ENCODE measurements at regions not wholly inside any gene's neighbourhood (a gene's known extent, or its start where the extent isn't known, plus 50 kb on each side); places are given as distances from the start of the nearest gene placed in this dataset.

DNA sequence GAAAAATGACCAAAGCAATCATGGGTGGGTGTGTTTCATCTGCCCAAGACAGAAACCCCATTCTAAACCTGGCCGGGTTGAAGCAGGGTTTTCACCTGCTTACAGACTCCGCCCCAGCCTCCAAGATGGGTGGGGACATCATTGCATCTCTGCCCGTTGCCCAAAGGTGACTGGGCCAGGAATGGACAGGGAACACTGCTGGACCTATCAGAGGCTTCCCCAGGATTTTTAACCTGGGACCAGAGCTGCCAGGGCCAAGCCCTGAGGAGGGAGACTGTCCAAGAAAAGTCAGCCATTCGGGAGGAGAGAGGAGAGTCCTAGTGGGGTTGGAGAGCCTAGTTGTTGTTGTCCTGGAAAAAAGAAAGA, 109.7 kb upstream of the ALDH1A3 start:
- Histone ChIP-seq H2AFZ (no peak overlapping the region), H3K4me3 (no peak overlapping the region), H3K36me3 (ENCODE audit: insufficient read depth) (no peaks in the 10 kb centered on the region), H3K4me2 (no peak overlapping the region), H4K20me1 (replicated peaks; ENCODE audit: insufficient read depth) (no peaks in the 10 kb centered on the region), H3K9me2 (ENCODE audit: insufficient read depth) (no peaks in the 10 kb centered on the region), H3K27me3 (ENCODE audit: insufficient read depth) (no peaks in the 10 kb centered on the region), H3K79me2 (replicated peaks; ENCODE audit: insufficient read depth) (no peaks in the 10 kb centered on the region), H3K4me1 (ENCODE audit: insufficient read depth) (peaks cover 11% of the 10 kb centered on the region), H3F3A (replicated peaks; ENCODE audit: low read depth) (no peaks in the 10 kb centered on the region), H3K27ac (ENCODE audit: low read depth) (no peak overlapping the region)
- Mint-ChIP-seq H3K4me1 (peaks cover 16% of the 10 kb centered on the region), H3K36me3 (ENCODE audit: low read depth) (peaks cover 4% of the 10 kb centered on the region; the same call in 1 of the 3 replicates), H3K4me3 (no peak overlapping the region), H3K27me3 (ENCODE audit: insufficient read depth, low read depth, poor library complexity) (peaks cover 3% of the 10 kb centered on the region), H3K27ac (no peak overlapping the region), H3K9me3 (peaks cover 4% of the 10 kb centered on the region; the same call in 2 of the 3 replicates)
- no peak for ATAC-seq
- no peak for DNase-seq (ENCODE audit: low spot score)
- TF ChIP-seq POLR2AphosphoS5 (IDR thresholded peaks at IDR 0.05; ENCODE audit: low read depth) (no peak), ZNF331 (CRISPR knock-in tag; IDR thresholded peaks at IDR 0.05; ENCODE audit: low read depth) (no peak), JUNB (IDR thresholded peaks at IDR 0.05; ENCODE audit: unreplicated experiment) (no peak), STAT1 (IDR thresholded peaks at IDR 0.05; ENCODE audit: unreplicated experiment) (no peak), EZH2 (IDR thresholded peaks at IDR 0.05; ENCODE audit: low read depth, unreplicated experiment) (no peak), ZNF114 (CRISPR knock-in tag; IDR thresholded peaks at IDR 0.05) (no peak), NANOG (IDR thresholded peaks at IDR 0.05; ENCODE audit: borderline replicate concordance) (no peak), EZH2phosphoT487 (IDR thresholded peaks at IDR 0.05; ENCODE audit: unreplicated experiment) (no peak), CREB1 (CRISPR knock-in tag; IDR thresholded peaks at IDR 0.05; ENCODE audit: low read depth) (no peak)
- TF ChIP-seq, protein P1, sequence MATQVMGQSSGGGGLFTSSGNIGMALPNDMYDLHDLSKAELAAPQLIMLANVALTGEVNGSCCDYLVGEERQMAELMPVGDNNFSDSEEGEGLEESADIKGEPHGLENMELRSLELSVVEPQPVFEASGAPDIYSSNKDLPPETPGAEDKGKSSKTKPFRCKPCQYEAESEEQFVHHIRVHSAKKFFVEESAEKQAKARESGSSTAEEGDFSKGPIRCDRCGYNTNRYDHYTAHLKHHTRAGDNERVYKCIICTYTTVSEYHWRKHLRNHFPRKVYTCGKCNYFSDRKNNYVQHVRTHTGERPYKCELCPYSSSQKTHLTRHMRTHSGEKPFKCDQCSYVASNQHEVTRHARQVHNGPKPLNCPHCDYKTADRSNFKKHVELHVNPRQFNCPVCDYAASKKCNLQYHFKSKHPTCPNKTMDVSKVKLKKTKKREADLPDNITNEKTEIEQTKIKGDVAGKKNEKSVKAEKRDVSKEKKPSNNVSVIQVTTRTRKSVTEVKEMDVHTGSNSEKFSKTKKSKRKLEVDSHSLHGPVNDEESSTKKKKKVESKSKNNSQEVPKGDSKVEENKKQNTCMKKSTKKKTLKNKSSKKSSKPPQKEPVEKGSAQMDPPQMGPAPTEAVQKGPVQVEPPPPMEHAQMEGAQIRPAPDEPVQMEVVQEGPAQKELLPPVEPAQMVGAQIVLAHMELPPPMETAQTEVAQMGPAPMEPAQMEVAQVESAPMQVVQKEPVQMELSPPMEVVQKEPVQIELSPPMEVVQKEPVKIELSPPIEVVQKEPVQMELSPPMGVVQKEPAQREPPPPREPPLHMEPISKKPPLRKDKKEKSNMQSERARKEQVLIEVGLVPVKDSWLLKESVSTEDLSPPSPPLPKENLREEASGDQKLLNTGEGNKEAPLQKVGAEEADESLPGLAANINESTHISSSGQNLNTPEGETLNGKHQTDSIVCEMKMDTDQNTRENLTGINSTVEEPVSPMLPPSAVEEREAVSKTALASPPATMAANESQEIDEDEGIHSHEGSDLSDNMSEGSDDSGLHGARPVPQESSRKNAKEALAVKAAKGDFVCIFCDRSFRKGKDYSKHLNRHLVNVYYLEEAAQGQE (IDR thresholded peaks at IDR 0.05; ENCODE audit: unreplicated experiment): no peak
- TF ChIP-seq, protein P2, sequence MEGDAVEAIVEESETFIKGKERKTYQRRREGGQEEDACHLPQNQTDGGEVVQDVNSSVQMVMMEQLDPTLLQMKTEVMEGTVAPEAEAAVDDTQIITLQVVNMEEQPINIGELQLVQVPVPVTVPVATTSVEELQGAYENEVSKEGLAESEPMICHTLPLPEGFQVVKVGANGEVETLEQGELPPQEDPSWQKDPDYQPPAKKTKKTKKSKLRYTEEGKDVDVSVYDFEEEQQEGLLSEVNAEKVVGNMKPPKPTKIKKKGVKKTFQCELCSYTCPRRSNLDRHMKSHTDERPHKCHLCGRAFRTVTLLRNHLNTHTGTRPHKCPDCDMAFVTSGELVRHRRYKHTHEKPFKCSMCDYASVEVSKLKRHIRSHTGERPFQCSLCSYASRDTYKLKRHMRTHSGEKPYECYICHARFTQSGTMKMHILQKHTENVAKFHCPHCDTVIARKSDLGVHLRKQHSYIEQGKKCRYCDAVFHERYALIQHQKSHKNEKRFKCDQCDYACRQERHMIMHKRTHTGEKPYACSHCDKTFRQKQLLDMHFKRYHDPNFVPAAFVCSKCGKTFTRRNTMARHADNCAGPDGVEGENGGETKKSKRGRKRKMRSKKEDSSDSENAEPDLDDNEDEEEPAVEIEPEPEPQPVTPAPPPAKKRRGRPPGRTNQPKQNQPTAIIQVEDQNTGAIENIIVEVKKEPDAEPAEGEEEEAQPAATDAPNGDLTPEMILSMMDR (conservative IDR thresholded peaks at IDR 0.05; ENCODE audit: low read depth in 2 of 2): no peak
- TF ChIP-seq, protein P3, sequence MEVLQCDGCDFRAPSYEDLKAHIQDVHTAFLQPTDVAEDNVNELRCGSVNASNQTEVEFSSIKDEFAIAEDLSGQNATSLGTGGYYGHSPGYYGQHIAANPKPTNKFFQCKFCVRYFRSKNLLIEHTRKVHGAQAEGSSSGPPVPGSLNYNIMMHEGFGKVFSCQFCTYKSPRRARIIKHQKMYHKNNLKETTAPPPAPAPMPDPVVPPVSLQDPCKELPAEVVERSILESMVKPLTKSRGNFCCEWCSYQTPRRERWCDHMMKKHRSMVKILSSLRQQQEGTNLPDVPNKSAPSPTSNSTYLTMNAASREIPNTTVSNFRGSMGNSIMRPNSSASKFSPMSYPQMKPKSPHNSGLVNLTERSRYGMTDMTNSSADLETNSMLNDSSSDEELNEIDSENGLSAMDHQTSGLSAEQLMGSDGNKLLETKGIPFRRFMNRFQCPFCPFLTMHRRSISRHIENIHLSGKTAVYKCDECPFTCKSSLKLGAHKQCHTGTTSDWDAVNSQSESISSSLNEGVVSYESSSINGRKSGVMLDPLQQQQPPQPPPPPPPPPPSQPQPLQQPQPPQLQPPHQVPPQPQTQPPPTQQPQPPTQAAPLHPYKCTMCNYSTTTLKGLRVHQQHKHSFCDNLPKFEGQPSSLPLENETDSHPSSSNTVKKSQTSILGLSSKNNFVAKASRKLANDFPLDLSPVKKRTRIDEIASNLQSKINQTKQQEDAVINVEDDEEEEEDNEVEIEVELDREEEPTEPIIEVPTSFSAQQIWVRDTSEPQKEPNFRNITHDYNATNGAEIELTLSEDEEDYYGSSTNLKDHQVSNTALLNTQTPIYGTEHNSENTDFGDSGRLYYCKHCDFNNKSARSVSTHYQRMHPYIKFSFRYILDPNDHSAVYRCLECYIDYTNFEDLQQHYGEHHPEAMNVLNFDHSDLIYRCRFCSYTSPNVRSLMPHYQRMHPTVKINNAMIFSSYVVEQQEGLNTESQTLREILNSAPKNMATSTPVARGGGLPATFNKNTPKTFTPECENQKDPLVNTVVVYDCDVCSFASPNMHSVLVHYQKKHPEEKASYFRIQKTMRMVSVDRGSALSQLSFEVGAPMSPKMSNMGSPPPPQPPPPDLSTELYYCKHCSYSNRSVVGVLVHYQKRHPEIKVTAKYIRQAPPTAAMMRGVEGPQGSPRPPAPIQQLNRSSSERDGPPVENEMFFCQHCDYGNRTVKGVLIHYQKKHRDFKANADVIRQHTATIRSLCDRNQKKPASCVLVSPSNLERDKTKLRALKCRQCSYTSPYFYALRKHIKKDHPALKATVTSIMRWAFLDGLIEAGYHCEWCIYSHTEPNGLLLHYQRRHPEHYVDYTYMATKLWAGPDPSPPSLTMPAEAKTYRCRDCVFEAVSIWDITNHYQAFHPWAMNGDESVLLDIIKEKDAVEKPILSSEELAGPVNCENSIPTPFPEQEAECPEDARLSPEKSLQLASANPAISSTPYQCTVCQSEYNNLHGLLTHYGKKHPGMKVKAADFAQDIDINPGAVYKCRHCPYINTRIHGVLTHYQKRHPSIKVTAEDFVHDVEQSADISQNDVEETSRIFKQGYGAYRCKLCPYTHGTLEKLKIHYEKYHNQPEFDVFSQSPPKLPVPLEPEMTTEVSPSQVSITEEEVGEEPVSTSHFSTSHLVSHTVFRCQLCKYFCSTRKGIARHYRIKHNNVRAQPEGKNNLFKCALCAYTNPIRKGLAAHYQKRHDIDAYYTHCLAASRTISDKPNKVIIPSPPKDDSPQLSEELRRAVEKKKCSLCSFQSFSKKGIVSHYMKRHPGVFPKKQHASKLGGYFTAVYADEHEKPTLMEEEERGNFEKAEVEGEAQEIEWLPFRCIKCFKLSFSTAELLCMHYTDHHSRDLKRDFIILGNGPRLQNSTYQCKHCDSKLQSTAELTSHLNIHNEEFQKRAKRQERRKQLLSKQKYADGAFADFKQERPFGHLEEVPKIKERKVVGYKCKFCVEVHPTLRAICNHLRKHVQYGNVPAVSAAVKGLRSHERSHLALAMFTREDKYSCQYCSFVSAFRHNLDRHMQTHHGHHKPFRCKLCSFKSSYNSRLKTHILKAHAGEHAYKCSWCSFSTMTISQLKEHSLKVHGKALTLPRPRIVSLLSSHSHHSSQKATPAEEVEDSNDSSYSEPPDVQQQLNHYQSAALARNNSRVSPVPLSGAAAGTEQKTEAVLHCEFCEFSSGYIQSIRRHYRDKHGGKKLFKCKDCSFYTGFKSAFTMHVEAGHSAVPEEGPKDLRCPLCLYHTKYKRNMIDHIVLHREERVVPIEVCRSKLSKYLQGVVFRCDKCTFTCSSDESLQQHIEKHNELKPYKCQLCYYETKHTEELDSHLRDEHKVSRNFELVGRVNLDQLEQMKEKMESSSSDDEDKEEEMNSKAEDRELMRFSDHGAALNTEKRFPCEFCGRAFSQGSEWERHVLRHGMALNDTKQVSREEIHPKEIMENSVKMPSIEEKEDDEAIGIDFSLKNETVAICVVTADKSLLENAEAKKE (CRISPR knock-in tag; IDR thresholded peaks at IDR 0.05): no peak
- TF ChIP-seq, protein P4, sequence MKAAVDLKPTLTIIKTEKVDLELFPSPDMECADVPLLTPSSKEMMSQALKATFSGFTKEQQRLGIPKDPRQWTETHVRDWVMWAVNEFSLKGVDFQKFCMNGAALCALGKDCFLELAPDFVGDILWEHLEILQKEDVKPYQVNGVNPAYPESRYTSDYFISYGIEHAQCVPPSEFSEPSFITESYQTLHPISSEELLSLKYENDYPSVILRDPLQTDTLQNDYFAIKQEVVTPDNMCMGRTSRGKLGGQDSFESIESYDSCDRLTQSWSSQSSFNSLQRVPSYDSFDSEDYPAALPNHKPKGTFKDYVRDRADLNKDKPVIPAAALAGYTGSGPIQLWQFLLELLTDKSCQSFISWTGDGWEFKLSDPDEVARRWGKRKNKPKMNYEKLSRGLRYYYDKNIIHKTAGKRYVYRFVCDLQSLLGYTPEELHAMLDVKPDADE (IDR thresholded peaks at IDR 0.05): no peak

Measured in GM23338 (cell line).